CD4-positive, alpha-beta T cell (primary cell): ENCODE measurements at regions not wholly inside any gene's neighbourhood (a gene's known extent, or its start where the extent isn't known, plus 50 kb on each side); places are given as distances from the start of the nearest gene placed in this dataset.

Experiments
- ATAC-seq: fragments of 200-7000 bp; cut with Tn5 transposase; one replicate; pipeline ENCODE4 v1.10.0; 2022; ENCODE audit warnings: mild to moderate bottlenecking; ENCODE audit not compliant: poor library complexity
- CTCF ChIA-PET: fragments of 350-600 bp; sonication (Branson Sonifier 250); formaldehyde crosslinking; loops from one replicate; lab custom pipeline; 2021; ENCODE audit warnings: antibody characterized with exemption, inconsistent platforms; lab: Charles Lee
- POLR2A ChIA-PET: fragments of 350-600 bp; sonication (Branson Sonifier 250); formaldehyde crosslinking; loops from one replicate; lab custom pipeline; 2021; ENCODE audit warnings: antibody characterized with exemption, inconsistent platforms; lab: Charles Lee
- DNase-seq, 14 experiments: peaks; one replicate each; pipeline ENCODE4 v3.0.0-alpha.2; 2013 to 2020; ENCODE audit warnings: mixed read lengths in 2 of 14
- H3K27ac ChIP-seq, 2 donors: one replicate each; pipeline versions ENCODE4 v1.5.1 to v1.7.0; 2013; ENCODE audit warnings: low read length in 2 of 2, low read depth in 1 of 2, mild to moderate bottlenecking in 1 of 2
- H3K27me3 ChIP-seq, 2 experiments: 1 replicate in 1 of 2; 2 replicates in 1 of 2; pipeline versions ENCODE4 v1.6.1 to v1.7.0; 2013; ENCODE audit warnings: low read length in 2 of 2, control low read depth in 1 of 2, mild to moderate bottlenecking in 1 of 2, moderate library complexity in 1 of 2; ENCODE audit not compliant: insufficient read depth in 2 of 2, control insufficient read depth in 1 of 2
- H3K36me3 ChIP-seq: one replicate; pipeline ENCODE4 v1.6.1; 2013; ENCODE audit warnings: low read length, control low read depth; ENCODE audit not compliant: insufficient read depth
- H3K4me1 ChIP-seq: one replicate; pipeline ENCODE4 v1.6.1; 2013; ENCODE audit warnings: low read length, control low read depth; ENCODE audit not compliant: insufficient read depth
- H3K4me3 ChIP-seq: one replicate; pipeline ENCODE4 v1.5.1; 2013; ENCODE audit warnings: mild to moderate bottlenecking, low read length, moderate library complexity
- H3K9me3 ChIP-seq, 2 experiments: 1 replicate in 1 of 2; 2 replicates in 1 of 2; pipeline versions ENCODE4 v1.6.1 to v1.7.0; 2013; ENCODE audit warnings: low read length in 2 of 2, mild to moderate bottlenecking in 2 of 2, control low read depth in 1 of 2, moderate library complexity in 1 of 2; ENCODE audit not compliant: control insufficient read depth in 1 of 2, insufficient read depth in 1 of 2
- H3K27ac Mint-ChIP-seq: one replicate; pipeline ENCODE4 v1.8.0; 2020; ENCODE audit warnings: mixed read lengths
- H3K27me3 Mint-ChIP-seq: one replicate; pipeline ENCODE4 v1.8.0; 2021; ENCODE audit warnings: mixed read lengths
- H3K36me3 Mint-ChIP-seq: one replicate; pipeline ENCODE4 v1.8.0; 2021; ENCODE audit warnings: low read depth, mixed read lengths
- H3K4me1 Mint-ChIP-seq: one replicate; pipeline ENCODE4 v1.8.0; 2021; ENCODE audit warnings: low read depth, mixed read lengths
- H3K4me3 Mint-ChIP-seq: one replicate; pipeline ENCODE4 v1.8.0; 2020; ENCODE audit warnings: mild to moderate bottlenecking, mixed read lengths
- H3K9me3 Mint-ChIP-seq: one replicate; pipeline ENCODE4 v1.8.0; 2020; ENCODE audit warnings: mixed read lengths
- CTCF ChIP-seq: fragments of 200-600 bp; IDR thresholded peaks from one replicate; pipeline ENCODE4 v1.8.0; 2022; ENCODE audit warnings: antibody characterized with exemption, mild to moderate bottlenecking
- intact Hi-C, 2 experiments: fragments of 100-400 bp; cut with DNase I in 1 of 2; cut with micrococcal nuclease in 1 of 2; formaldehyde crosslinking; loops; one replicate each; pipeline versions ENCODE4 v1.15.1 to v1.9.0; 2023 to 2025; cut with DNase I, micrococcal nuclease

- Mint-ChIP-seq H3K4me1 (no peaks in the 10 kb centered on the region), H3K27ac (no peak overlapping the region), H3K9me3 (no peaks in the 10 kb centered on the region), H3K27me3 (no peaks in the 10 kb centered on the region), H3K36me3 (no peaks in the 10 kb centered on the region), H3K4me3 (no peak overlapping the region)
- Histone ChIP-seq H3K4me3 (no peak overlapping the region), H3K27ac (no peak overlapping the region), H3K9me3 (no peaks in the 10 kb centered on the region), H3K4me1 (no peaks in the 10 kb centered on the region), H3K36me3 (no peaks in the 10 kb centered on the region), H3K27me3 (no peaks in the 10 kb centered on the region)
- intact Hi-C loops, result no loop called here
- no peak for DNase-seq
- CTCF ChIA-PET, result no interaction called here
- TF ChIP-seq CTCF, result no peak
- no peak for ATAC-seq
- POLR2A ChIA-PET, result no interaction called here
These were observed 623.2 kb downstream of the CCER1 start for GRCh38 chr12:90331821-90332220.

- intact Hi-C loops, result no loop called here
These were observed 622.6 kb upstream of the ATP2B1 start for GRCh38 chr12:90331262-90331661.

GRCh38 chr12:90327793-90328743 lies 619.4 kb upstream of the ATP2B1 start:
- H3K4me1 Mint-ChIP-seq, result no peaks in the 10 kb centered on the region
- TF ChIP-seq CTCF, result no peak
- Histone ChIP-seq H3K4me1 (no peaks in the 10 kb centered on the region), H3K4me3 (no peak overlapping the region), H3K27ac (no peak overlapping the region), H3K9me3 (no peaks in the 10 kb centered on the region), H3K27me3 (no peaks in the 10 kb centered on the region), H3K36me3 (no peaks in the 10 kb centered on the region)
- H3K4me3 Mint-ChIP-seq, result no peak overlapping the region
- DNase-seq (no peak), ATAC-seq (no peak)
- no peak overlapping the region for H3K27ac Mint-ChIP-seq
- POLR2A ChIA-PET, result no interaction called here
- intact Hi-C loops, result no loop called here
- no peaks in the 10 kb centered on the region for H3K27me3 Mint-ChIP-seq
- no peaks in the 10 kb centered on the region for H3K9me3 Mint-ChIP-seq
- CTCF ChIA-PET, result no interaction called here
- no peaks in the 10 kb centered on the region for H3K36me3 Mint-ChIP-seq

More at GRCh38 chr12:90331262-90331661, 622.6 kb upstream of the ATP2B1 start:
- DNase-seq, result no peak
- ChIA-PET CTCF (no interaction called here), POLR2A (no interaction called here)
- ATAC-seq, result no peak
- Histone ChIP-seq H3K4me3 (no peak overlapping the region), H3K36me3 (no peaks in the 10 kb centered on the region), H3K27me3 (no peaks in the 10 kb centered on the region), H3K4me1 (no peaks in the 10 kb centered on the region), H3K9me3 (no peaks in the 10 kb centered on the region), H3K27ac (no peak overlapping the region)
- no peaks in the 10 kb centered on the region for H3K4me1 Mint-ChIP-seq
- TF ChIP-seq CTCF, result no peak
- no peak overlapping the region for H3K4me3 Mint-ChIP-seq
- no peaks in the 10 kb centered on the region for H3K9me3 Mint-ChIP-seq
- no peak overlapping the region for H3K27ac Mint-ChIP-seq
- no peaks in the 10 kb centered on the region for H3K36me3 Mint-ChIP-seq
- H3K27me3 Mint-ChIP-seq, result no peaks in the 10 kb centered on the region
